ENCODE measurements at regions not wholly inside any gene's neighbourhood (a gene's known extent, or its start where the extent isn't known, plus 50 kb on each side); places are given as distances from the start of the nearest gene placed in this dataset.

DNA sequence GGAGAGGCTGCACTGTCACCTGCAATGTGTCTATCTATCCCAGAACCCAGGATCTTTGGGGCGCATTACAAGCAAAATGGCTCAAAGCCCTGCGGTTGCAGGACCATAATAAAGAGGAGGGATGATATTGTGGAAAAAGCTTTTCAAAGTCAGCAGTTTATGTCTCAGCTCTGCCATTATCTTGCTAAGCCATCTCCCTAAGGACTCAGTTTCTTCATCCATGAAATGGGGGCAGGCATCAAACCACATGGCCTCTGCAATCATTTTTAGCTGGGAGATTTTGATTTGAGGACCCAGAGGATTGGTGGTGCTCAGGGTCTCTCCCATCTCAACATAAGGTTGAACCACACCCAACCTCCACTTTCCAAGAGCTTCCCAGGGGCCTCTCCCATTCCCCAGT lies 513.8 kb downstream of the MIAT start:
- TF ChIP-seq POLR2AphosphoS5 (IDR thresholded peaks at IDR 0.05; ENCODE audit: low read depth, low read length) (no peak), SIN3A (IDR thresholded peaks at IDR 0.05; ENCODE audit: borderline replicate concordance, insufficient read depth, low read length) (no peak), TAF1 (IDR thresholded peaks at IDR 0.05; ENCODE audit: borderline replicate concordance, insufficient read depth, low read length) (no peak)
- TF ChIP-seq, protein P1, sequence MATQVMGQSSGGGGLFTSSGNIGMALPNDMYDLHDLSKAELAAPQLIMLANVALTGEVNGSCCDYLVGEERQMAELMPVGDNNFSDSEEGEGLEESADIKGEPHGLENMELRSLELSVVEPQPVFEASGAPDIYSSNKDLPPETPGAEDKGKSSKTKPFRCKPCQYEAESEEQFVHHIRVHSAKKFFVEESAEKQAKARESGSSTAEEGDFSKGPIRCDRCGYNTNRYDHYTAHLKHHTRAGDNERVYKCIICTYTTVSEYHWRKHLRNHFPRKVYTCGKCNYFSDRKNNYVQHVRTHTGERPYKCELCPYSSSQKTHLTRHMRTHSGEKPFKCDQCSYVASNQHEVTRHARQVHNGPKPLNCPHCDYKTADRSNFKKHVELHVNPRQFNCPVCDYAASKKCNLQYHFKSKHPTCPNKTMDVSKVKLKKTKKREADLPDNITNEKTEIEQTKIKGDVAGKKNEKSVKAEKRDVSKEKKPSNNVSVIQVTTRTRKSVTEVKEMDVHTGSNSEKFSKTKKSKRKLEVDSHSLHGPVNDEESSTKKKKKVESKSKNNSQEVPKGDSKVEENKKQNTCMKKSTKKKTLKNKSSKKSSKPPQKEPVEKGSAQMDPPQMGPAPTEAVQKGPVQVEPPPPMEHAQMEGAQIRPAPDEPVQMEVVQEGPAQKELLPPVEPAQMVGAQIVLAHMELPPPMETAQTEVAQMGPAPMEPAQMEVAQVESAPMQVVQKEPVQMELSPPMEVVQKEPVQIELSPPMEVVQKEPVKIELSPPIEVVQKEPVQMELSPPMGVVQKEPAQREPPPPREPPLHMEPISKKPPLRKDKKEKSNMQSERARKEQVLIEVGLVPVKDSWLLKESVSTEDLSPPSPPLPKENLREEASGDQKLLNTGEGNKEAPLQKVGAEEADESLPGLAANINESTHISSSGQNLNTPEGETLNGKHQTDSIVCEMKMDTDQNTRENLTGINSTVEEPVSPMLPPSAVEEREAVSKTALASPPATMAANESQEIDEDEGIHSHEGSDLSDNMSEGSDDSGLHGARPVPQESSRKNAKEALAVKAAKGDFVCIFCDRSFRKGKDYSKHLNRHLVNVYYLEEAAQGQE (IDR thresholded peaks at IDR 0.05; ENCODE audit: insufficient read depth in 1 of 2, low read depth in 2 of 2, low read length in 2 of 2), result no peak

DNA sequence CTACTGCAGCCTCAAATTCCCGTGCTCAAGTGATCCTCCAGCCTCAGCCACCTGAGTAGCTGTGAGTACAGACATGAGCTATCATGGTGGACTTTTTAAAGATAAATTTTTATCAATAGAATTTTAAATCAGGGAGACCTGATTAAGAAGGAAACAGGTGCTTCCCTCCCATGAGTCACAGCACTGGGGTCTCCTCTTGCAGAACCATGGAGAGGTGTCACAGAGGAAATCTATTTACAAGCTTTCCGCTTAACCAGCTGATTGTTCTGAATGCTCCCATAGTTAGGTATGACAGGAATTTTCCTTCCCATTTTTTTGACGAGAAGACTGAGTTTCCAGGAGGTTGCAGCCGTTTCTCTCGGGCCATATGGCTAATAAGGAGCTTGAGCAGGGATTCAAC lies 516.1 kb downstream of the MIAT start:
- TF ChIP-seq FOXP2 (optimal IDR thresholded peaks at IDR 0.05; ENCODE audit: borderline replicate concordance, extremely low read depth, extremely low read length, insufficient read depth), result no peak
- TF ChIP-seq POLR2AphosphoS5 (IDR thresholded peaks at IDR 0.05; ENCODE audit: low read depth, low read length), result no peak
- TF ChIP-seq, protein P1 (IDR thresholded peaks at IDR 0.05; ENCODE audit: insufficient read depth in 1 of 2, low read depth in 2 of 2, low read length in 2 of 2), result no peak
- no peak for TF ChIP-seq SIN3A (IDR thresholded peaks at IDR 0.05; ENCODE audit: borderline replicate concordance, insufficient read depth, low read length)
- TF ChIP-seq TAF1 (IDR thresholded peaks at IDR 0.05; ENCODE audit: borderline replicate concordance, insufficient read depth, low read length), result no peak

DNA sequence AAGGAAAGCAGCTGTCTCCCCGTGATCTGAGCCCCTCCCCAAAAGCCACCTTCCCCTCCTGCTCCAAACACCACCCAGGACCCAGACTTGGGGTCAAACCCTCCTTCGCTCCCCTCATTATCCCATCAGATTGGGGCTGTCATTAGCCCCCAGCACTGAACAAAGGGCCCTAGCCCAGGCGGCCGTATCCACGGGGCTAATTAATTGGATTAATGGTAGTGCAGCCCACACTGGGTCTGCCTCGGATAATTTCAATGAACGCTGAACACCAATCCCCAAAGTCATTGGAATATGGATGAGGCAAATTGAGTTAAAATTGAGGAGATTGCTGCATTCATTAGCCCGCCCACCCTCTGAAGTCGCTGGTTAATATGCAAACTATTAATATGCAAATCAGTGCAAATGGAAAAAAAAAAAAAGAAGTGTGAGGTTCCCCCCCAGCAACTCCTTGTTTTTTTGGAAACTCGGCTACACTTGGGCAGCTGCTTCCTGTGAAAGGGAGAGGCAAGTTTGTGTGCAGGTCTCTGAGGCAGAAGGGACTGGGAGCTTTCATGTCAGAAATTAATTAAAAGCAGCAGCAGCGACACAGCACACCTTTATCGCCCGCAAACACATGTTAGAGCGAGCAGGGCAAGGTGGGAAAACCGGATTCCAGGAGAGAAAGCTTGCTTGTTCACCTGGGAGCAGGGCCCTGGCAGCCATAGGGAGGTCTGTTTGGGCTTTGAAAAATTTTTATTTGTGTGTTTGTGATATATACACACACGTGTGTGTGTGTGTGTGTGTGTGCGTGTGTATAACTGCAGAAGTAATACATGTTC lies 517.8 kb downstream of the MIAT start:
- TF ChIP-seq SIN3A (IDR thresholded peaks at IDR 0.05; ENCODE audit: borderline replicate concordance, insufficient read depth, low read length) (no peak), FOXP2 (optimal IDR thresholded peaks at IDR 0.05; ENCODE audit: borderline replicate concordance, extremely low read depth, extremely low read length, insufficient read depth) (no peak), TAF1 (IDR thresholded peaks at IDR 0.05; ENCODE audit: borderline replicate concordance, insufficient read depth, low read length) (no peak), POLR2AphosphoS5 (IDR thresholded peaks at IDR 0.05; ENCODE audit: low read depth, low read length) (no peak)
- TF ChIP-seq, protein P1 (IDR thresholded peaks at IDR 0.05; ENCODE audit: insufficient read depth in 1 of 2, low read depth in 2 of 2, low read length in 2 of 2), result no peak

DNA sequence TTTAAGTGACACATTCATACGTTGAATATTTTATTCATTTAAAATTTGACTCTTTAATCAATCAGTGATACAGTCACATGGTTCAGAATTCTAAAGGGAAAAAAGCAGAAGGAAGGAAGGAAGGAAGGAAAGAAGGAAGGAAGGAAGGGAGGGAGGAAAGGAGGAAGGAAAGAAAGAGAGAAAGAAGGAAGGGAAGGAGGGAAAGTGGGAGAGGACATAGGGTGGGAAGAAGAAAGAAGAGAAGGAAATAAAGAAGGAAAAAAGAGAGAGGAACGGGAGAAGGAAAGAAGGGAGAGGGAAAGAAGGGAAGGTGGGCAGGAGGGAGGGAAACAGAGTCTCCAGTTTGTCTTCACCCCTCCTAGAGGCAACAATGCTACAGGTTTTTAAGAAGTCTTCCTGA lies 518.6 kb downstream of the MIAT start:
- no peak for TF ChIP-seq POLR2AphosphoS5 (IDR thresholded peaks at IDR 0.05; ENCODE audit: low read depth, low read length)
- TF ChIP-seq, protein P1 (IDR thresholded peaks at IDR 0.05; ENCODE audit: insufficient read depth in 1 of 2, low read depth in 2 of 2, low read length in 2 of 2), result no peak
- TF ChIP-seq TAF1 (IDR thresholded peaks at IDR 0.05; ENCODE audit: borderline replicate concordance, insufficient read depth, low read length), result no peak
- TF ChIP-seq SIN3A (IDR thresholded peaks at IDR 0.05; ENCODE audit: borderline replicate concordance, insufficient read depth, low read length), result no peak
- no peak for TF ChIP-seq FOXP2 (optimal IDR thresholded peaks at IDR 0.05; ENCODE audit: borderline replicate concordance, extremely low read depth, extremely low read length, insufficient read depth)

All from PFSK-1 (cell line).